ENCODE measurements at regions not wholly inside any gene's neighbourhood (a gene's known extent, or its start where the extent isn't known, plus 50 kb on each side); places are given as distances from the start of the nearest gene placed in this dataset.

GRCh38 chr21:32197896-32198295 is 81.0 kb downstream of the MIS18A start:
- Histone ChIP-seq H3K4me3 (no peak overlapping the region), H2AFZ (ENCODE audit: low read depth, low read length) (no peak overlapping the region), H3K36me3 (ENCODE audit: control insufficient read depth, insufficient read depth, low read length) (no peaks in the 10 kb centered on the region), H4K20me1 (replicated peaks; ENCODE audit: control insufficient read depth, insufficient read depth, low read length) (no peaks in the 10 kb centered on the region), H3K9ac (ENCODE audit: insufficient read depth in 1 of 2, low read depth in 2 of 2, low read length in 2 of 2) (no peak overlapping the region), H3K4me1 (replicated peaks in 1 of 2; ENCODE audit: control insufficient read depth in 2 of 2, insufficient read depth in 2 of 2, low read length in 2 of 2) (no peaks in the 10 kb centered on the region), H3K79me2 (ENCODE audit: control insufficient read depth, insufficient read depth, low read length) (no peaks in the 10 kb centered on the region), H3K9me3 (replicated peaks; ENCODE audit: control insufficient read depth, insufficient read depth, low read depth, low read length) (no peaks in the 10 kb centered on the region), H3K27ac (ENCODE audit: extremely low read depth, low read depth, low read length) (no peak overlapping the region), H3K27me3 (ENCODE audit: control insufficient read depth in 2 of 2, insufficient read depth in 2 of 2, low read length in 2 of 2) (peaks cover 6 to 25% of the 10 kb centered on the region in 2 experiments; a peak in 2 of 5 replicates), H3K9me1 (ENCODE audit: control insufficient read depth, insufficient read depth, low read length) (no peaks in the 10 kb centered on the region), H3K4me2 (ENCODE audit: insufficient read depth, low read length) (no peak overlapping the region)
- DNase-seq (ENCODE audit: extremely low read depth in 1 of 4, low spot score in 3 of 4) (no peak), ATAC-seq (no peak), FAIRE-seq (no peak)
- intact Hi-C loops (cut with micrococcal nuclease) (no loop called here), in situ Hi-C loops (cut with MboI) (no loop called here)
- ChIA-PET CTCF (ENCODE audit: low intra/inter-chr PET ratio) (no interaction called here), POLR2A (interaction anchor here (1.2 kb wide), 1 partner anchor 12 kb away, joined by 3 read pairs; no protein-coding TSS in a partner anchor)
- 4% methylated on average over 2 of the region's 2 CpGs for WGBS (ENCODE audit: insufficient coverage, low coverage, missing lambda C conversion rate)
- BruUV-seq (replicated peaks): no TSS peak
- TF ChIP-seq ELF2 (CRISPR knock-in tag; IDR thresholded peaks at IDR 0.05) (no peak), SMAD1 (IDR thresholded peaks at IDR 0.05; ENCODE audit: low read depth, low read length, partially characterized antibody) (no peak), ZNF133 (CRISPR knock-in tag; IDR thresholded peaks at IDR 0.05) (no peak), CUX1 (CRISPR knock-in tag; IDR thresholded peaks at IDR 0.05) (no peak), ERF (CRISPR knock-in tag; IDR thresholded peaks at IDR 0.05) (no peak), ELF1 (tag; IDR thresholded peaks at IDR 0.05) (no peak), NFYB (IDR thresholded peaks at IDR 0.05; ENCODE audit: extremely low read depth, insufficient read length) (no peak), ZKSCAN3 (CRISPR knock-in tag; IDR thresholded peaks at IDR 0.05) (no peak), HEY1 (CRISPR knock-in tag; IDR thresholded peaks at IDR 0.05; ENCODE audit: borderline replicate concordance) (no peak), KLF16 (IDR thresholded peaks at IDR 0.05) (no peak), DNMT1 (IDR thresholded peaks at IDR 0.05) (no peak), ZNF512 (tag; IDR thresholded peaks at IDR 0.05) (no peak), MYNN (IDR thresholded peaks at IDR 0.05) (no peak), MYNN (CRISPR knock-in tag; IDR thresholded peaks at IDR 0.05) (no peak), HIVEP1 (CRISPR knock-in tag; IDR thresholded peaks at IDR 0.05) (no peak), FOXK1 (CRISPR knock-in tag; IDR thresholded peaks at IDR 0.05; ENCODE audit: borderline replicate concordance) (no peak), NR4A1 (CRISPR knock-in tag; IDR thresholded peaks at IDR 0.05) (no peak), NR4A1 (tag; IDR thresholded peaks at IDR 0.05) (no peak), CC2D1A (IDR thresholded peaks at IDR 0.05) (no peak), COPS2 (conservative IDR thresholded peaks at IDR 0.05) (no peak)
